ENCODE measurements at regions not wholly inside any gene's neighbourhood (a gene's known extent, or its start where the extent isn't known, plus 50 kb on each side); places are given as distances from the start of the nearest gene placed in this dataset.
"Not testable (repeated sequence)": the region's sequence is repeated elsewhere in the genome, so short reads cannot be mapped to it uniquely, and the experiment has no call there.

DNA sequence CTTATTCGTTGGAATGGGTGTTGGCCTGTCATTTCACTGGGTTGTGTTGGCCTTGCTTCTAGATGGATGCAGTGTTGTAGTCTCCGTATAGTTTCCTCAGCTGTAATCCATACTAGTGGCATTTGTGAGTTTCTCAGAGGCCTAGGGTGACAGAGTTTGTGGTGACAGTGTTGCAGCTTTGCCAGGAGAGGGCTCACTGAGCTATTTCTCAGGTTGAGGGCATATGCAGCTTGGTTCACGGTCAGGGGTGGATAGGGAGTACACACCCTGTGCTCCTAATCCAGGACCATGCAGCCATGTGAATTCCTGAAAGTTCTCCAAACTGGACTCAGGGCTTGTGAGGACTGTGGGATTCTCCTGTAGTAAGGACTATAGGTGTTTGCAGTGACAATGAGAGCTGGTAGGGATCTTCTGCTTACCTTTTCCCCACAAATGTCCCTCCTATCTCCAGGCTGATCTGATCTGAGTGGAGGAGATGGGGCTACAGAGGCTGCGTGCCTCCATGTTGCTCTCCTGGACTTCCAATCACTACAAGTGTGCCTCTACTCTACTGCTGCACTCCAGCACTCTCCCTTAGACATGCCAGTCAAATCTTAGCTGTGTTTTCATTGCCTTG, 229.0 kb downstream of the STK31 start:
- peak; percentile 3 for DNase-seq

GRCh38 chr7:23939747-23940146, 229.7 kb downstream of the STK31 start:
- DNase-seq: not testable (repeated sequence)

DNA sequence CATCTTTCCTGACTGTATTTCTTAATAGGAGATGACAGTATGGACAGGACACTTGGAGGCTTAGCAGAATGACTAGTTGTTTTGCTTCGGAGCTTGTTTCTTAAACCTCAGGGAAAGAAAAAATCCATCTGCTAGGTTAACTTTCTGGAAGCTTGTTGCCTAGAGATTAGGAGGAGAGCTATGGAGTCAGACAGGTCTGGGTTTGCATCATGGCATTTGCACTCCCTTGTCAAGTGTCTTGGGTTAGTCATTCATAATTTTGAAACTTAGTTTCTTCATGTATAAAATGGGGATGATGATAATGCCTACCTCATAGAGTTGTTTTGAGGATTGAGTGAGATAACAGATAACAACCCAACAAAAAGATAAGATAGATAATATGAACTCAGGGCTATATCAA, 231.5 kb downstream of the STK31 start:
- DNase-seq: no peak

GRCh38 chr7:23942032-23942431, 232.0 kb downstream of the STK31 start:
- no peak for DNase-seq

DNA sequence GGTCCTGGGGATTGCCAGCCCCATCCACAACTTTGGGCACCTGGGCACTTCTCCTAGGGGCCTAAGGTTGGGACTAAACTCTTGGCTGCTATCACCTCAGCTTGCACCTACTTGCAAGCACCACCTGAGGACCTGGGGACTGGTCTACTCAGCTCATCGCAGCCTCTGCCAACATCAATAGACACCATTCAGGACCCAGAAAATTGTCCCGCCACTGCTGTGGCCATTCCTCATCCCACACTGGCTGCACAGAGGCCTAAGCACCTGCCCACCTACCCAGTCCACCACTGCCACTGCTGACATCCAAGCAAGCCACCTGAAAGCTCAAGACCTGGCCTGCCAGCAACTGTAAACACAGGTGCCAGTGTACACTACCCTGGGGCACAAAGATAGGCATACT, 234.1 kb downstream of the STK31 start:
- no peak for DNase-seq

- DNase-seq: no peak
Measured at GRCh38 chr7:23945472-23945871, 235.5 kb downstream of the STK31 start.

DNA sequence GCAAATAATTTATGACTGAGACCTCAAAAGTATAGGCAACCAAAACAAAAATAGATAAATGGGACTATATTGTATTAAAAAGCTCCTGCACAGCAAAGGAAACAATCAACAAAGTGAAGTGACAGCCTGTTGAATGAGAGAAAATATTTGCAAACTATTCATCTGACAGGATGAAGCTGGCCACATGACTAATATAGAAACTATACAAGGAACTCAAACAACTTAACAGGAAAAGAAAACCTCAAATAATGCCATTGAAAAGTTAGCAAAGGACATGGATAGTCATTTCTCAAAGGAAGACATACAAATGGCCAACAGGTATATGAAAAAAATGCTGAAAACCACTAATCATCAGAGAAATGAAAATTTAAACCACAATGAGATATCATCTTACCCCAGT, 245.1 kb downstream of the STK31 start:
- DNase-seq: no peak

GRCh38 chr7:23955600-23956149, 245.7 kb downstream of the STK31 start:
- no peak for DNase-seq

GRCh38 chr7:23956772-23957576, 247.0 kb downstream of the STK31 start:
- DNase-seq: no peak

DNA sequence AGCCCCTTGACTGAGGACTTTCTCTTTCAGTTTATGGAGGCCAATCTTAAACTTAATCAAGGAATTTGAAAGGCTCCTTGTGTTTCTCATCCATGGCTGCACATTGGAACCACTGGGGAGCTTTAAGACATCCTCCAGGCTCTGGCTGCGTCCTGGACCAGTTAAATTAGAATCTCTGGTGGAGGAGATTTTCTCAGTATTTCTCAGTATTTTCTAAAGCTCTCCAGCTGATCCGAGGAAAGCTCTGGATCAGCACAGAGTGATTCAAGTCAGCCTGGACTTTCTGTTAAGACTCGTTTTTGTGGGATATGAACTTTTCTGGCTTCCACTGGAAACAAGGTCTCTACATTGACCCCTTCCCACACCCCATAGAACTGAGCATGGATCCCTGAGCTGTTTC, 249.8 kb downstream of the STK31 start:
- no peak for DNase-seq

DNA sequence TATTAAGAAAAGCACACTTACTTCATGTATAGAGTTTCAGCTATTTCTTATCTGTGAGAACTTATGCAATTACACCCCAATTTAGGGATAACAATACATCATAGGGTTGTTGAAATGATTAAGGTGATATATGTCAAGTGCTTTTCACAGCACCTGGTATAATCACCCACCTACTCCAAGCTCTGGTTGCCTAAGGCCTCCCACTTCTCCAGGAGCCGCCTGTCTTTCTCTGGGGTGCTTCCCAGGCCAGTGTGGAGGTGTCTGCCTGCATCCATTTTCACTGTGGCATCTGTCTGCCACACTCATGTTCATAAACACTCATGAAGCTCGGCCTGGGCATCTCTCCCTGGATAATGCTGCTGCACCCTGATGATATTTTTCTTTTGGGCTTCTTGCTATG, 250.3 kb downstream of the STK31 start:
- no peak for DNase-seq

- no peak for DNase-seq
Measured at GRCh38 chr7:23963461-23964165, 253.6 kb downstream of the STK31 start.

DNA sequence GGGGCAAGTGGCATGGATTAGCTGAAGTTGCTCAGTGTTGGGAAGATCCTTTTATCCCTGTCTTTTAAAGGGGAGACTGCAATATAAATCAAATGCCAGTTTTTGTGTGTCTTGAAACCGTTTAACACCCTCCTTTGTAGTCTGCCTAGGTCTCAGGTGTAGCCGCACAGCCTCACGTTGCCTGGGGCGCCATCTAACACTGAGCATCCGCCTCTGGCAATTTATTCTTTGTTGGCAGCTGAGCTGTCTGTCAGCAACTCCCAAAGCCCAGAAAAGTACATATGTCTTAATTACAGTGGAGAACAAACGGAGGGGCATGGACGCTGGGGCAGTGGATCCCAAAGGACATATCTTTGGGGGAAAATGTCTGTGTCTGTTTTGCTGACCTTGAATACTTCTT, 254.7 kb downstream of the STK31 start:
- no peak for DNase-seq

DNA sequence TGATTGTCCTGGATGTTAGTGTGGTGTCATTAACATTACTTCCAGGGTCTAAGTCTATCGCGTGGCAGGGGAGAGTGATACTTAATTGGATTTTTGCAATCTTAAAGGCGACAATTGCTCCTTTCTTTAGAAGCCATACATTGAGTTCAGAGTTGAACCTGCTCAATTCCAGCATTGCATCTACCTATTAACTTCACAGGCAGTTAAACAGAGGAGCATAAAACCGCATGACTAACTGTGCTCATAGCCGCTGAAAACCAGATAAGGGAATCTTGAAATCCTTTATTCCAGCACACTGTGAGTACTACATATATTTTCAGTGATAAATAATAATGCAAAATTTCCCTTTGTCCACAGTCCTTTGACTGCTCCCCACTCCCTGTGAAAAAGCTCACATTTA, 255.3 kb downstream of the STK31 start:
- DNase-seq: no peak

GRCh38 chr7:23966941-23967340, 256.9 kb downstream of the STK31 start:
- DNase-seq: no peak

DNA sequence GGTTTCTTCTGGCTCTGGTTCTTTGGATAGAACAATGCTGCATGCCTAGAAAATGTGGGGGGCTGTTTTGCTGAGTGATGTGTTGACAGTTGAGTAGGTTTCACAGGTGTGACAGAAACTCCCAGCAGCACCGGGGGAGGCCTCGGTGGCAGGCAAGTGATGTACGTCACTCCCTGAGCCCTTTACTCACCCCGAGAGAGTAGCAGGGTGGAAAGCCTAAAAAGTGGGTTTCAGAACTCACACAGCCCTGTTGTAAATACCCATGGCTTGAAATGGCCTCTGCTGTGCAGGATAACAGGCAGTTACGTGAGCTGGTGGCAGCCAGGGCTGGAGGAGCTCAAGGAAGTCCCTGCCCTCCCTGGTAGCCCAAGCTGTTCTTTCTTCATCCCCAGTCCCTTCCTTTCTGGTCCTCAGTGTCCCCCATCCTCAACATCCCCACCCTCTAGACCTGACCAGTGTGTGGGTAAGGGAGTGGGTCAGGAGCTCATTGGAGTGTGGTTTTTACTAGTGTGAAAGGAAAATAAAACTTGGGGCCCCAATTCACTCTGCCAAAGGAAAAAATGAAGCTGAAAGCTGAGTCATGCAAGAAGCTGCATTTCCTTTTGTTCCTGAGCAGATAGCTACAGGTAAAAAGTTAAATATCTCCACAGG, 258.1 kb downstream of the STK31 start:
- no peak for DNase-seq

GRCh38 chr7:23968791-23969190, 258.8 kb downstream of the STK31 start:
- DNase-seq: no peak

DNA sequence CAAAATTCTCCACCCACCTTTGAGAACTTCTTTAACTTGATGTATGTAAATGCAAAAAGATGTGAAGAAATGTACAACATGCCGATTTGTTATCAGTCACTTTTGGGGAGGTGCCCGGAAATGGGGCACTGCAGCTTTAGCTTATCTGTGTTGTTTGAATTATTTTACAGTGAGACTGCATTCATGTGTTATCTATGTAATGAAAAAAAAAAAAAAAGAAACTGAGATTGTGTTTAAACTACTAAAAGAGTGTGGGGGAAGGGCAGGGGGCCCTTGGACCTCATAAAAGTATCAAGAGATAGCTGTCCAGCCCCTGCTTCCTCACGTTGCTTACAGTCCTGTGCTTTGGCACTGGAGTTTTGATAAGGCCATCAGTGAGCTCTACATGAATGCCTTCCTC, 259.4 kb downstream of the STK31 start:
- DNase-seq: no peak

DNA sequence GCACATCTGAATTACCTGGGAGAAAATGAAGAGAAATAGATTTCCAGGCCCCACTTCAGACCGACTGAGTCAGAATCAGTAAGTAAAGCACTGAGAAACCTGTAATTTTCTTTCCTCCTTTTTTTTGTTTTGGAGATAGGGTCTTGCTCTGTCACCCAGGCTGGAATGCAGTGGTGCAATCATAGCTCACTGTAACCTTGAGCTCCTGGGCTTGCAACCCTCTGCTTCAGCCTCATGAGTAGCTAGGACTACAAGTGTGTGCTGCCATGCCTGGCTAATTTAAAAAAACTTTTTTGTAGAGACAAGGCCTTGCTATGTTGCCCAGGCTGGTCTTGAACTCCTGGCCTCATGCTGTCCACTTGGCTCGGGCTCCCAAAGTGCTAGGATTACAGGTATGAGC, 260.2 kb downstream of the STK31 start:
- DNase-seq: no peak

- no peak for DNase-seq
Measured at GRCh38 chr7:23971031-23971430, 261.0 kb downstream of the STK31 start.

DNA sequence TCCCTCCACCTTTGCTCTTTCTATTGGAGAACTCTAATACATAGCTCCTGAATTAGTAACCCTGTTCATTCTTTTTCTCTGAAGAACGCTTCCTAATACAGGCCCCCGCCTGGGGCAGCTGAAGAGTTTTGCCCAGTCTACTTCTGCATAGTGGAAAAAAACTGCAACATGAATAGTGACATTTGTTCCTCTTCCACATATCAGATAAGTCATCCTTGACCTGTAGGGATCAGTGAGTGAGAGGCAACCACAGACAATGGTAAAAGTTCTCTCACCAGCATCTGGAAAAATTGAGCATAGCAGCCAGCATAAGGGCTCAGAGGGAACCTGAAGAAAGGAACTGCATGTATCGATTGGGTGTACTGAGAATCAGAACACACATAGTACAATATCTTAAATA, 262.0 kb downstream of the STK31 start:
- DNase-seq: no peak

GRCh38 chr7:23973264-23973663, 263.2 kb downstream of the STK31 start:
- no peak for DNase-seq

DNA sequence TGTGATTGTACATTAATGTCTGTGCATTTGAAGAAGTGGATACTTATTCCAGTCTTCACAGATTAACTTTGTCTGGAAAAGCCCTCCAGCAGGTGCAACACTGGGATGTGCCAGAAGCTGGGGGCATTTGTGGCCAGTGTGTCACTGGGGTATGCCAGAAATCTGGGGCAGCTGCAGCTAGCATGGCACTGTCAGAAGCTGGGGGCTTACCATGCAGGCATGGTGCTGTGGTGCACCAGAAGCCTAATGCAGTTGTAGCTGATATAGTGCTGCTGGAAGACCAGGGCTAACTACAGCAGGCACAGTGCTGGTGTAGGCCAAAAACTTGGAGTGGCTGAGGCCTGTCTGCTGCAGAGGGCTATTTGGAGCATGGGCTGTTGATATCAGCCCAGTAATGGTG, 270.1 kb downstream of the STK31 start:
- no peak for DNase-seq

Measured in suppressor macrophage treated with lipopolysaccharide for 4 hours (primary cell).